Activated CD8-positive, alpha-beta T cell treated with anti-CD3 and anti-CD28 coated beads for 36 hours (primary cell): ENCODE measurements at regions not wholly inside any gene's neighbourhood (a gene's known extent, or its start where the extent isn't known, plus 50 kb on each side); places are given as distances from the start of the nearest gene placed in this dataset.

Source experiments
- ATAC-seq: fragments of 200-7000 bp; cut with Tn5 transposase; one replicate; pipeline ENCODE4 v1.10.0; 2021; ENCODE audit warnings: mild to moderate bottlenecking, moderate library complexity
- CTCF ChIA-PET: fragments of 350-600 bp; sonication (Branson Sonifier 250); formaldehyde crosslinking; loops from one replicate; lab custom pipeline; 2021; ENCODE audit warnings: antibody characterized with exemption; lab: Charles Lee
- POLR2A ChIA-PET: fragments of 350-600 bp; sonication (Branson Sonifier 250); formaldehyde crosslinking; loops from one replicate; lab custom pipeline; 2021; ENCODE audit warnings: antibody characterized with exemption; lab: Charles Lee
- DNase-seq: peaks from one replicate; pipeline ENCODE4 v3.0.0-alpha.2; 2020
- H3K27ac Mint-ChIP-seq: one replicate; pipeline ENCODE4 v1.8.0; 2021; ENCODE audit warnings: mild to moderate bottlenecking, mixed read lengths
- H3K27me3 Mint-ChIP-seq: one replicate; pipeline ENCODE4 v1.8.0; 2021; ENCODE audit warnings: mixed read lengths
- H3K36me3 Mint-ChIP-seq: one replicate; pipeline ENCODE4 v1.8.0; 2021; ENCODE audit warnings: low read depth, mixed read lengths
- H3K4me1 Mint-ChIP-seq: one replicate; pipeline ENCODE4 v1.8.0; 2021; ENCODE audit warnings: low read depth, mixed read lengths
- H3K4me3 Mint-ChIP-seq: one replicate; pipeline ENCODE4 v1.8.0; 2021; ENCODE audit warnings: mild to moderate bottlenecking, moderate library complexity, mixed read lengths
- H3K9me3 Mint-ChIP-seq: one replicate; pipeline ENCODE4 v1.8.0; 2021; ENCODE audit warnings: mixed read lengths
- CTCF ChIP-seq: fragments of 200-600 bp; IDR thresholded peaks from one replicate; pipeline ENCODE4 v1.8.0; 2022; ENCODE audit warnings: antibody characterized with exemption, mild to moderate bottlenecking
- intact Hi-C: fragments of 100-400 bp; cut with micrococcal nuclease; formaldehyde crosslinking; loops from one replicate; pipeline ENCODE4 v1.10.0; 2022

DNA sequence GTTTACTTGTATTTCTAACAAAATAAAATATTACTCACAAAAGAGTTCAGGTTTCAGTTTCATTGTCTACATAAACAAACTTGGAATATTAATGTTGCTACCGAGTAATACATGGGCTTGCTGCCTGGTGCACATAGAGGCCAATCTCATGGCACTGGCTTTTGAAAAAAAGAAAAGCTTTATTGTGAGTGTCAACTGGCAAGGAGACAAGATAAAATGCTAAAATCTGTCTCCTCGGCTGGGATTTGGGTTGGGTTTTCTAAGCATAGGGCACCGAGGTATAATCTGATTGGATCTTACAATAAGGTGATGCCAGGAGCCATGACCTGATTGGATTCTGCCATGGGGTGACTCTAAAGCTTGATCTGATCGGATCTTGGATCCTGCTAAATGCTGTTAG is 1519.9 kb upstream of the MIR17HG start:
- ATAC-seq (no peak), DNase-seq (no peak)
- no peaks in the 10 kb centered on the region for H3K4me1 Mint-ChIP-seq
- no peak overlapping the region for H3K27ac Mint-ChIP-seq
- no peaks in the 10 kb centered on the region for H3K27me3 Mint-ChIP-seq
- intact Hi-C loops: no loop called here
- H3K4me3 Mint-ChIP-seq: no peak overlapping the region
- ChIA-PET POLR2A (no interaction called here), CTCF (no interaction called here)
- TF ChIP-seq CTCF: no peak
- no peaks in the 10 kb centered on the region for H3K36me3 Mint-ChIP-seq
- H3K9me3 Mint-ChIP-seq: peaks cover 3% of the 10 kb centered on the region

GRCh38 chr13:89828506-89828905 is 1519.0 kb upstream of the MIR17HG start:
- peaks cover 7% of the 10 kb centered on the region for H3K9me3 Mint-ChIP-seq
- DNase-seq (no peak), ATAC-seq (no peak)
- ChIA-PET CTCF (no interaction called here), POLR2A (no interaction called here)
- H3K4me3 Mint-ChIP-seq: no peak overlapping the region
- no peaks in the 10 kb centered on the region for H3K36me3 Mint-ChIP-seq
- no peaks in the 10 kb centered on the region for H3K4me1 Mint-ChIP-seq
- no peak overlapping the region for H3K27ac Mint-ChIP-seq
- no peaks in the 10 kb centered on the region for H3K27me3 Mint-ChIP-seq
- no peak for TF ChIP-seq CTCF
- intact Hi-C loops: no loop called here

GRCh38 chr13:89831157-89831556 is 1516.3 kb upstream of the MIR17HG start:
- CTCF ChIA-PET: no interaction called here

GRCh38 chr13:89832827-89833226 is 1514.7 kb upstream of the MIR17HG start:
- Mint-ChIP-seq H3K4me3 (no peak overlapping the region), H3K4me1 (no peaks in the 10 kb centered on the region), H3K27ac (no peak overlapping the region), H3K27me3 (no peaks in the 10 kb centered on the region), H3K36me3 (no peaks in the 10 kb centered on the region), H3K9me3 (peaks cover 9% of the 10 kb centered on the region)
- no peak for ATAC-seq
- POLR2A ChIA-PET: no interaction called here
- TF ChIP-seq CTCF: no peak
- DNase-seq: no peak
- CTCF ChIA-PET: no interaction called here
- intact Hi-C loops: no loop called here

More at GRCh38 chr13:89831157-89831556, 1516.3 kb upstream of the MIR17HG start:
- Mint-ChIP-seq H3K4me3 (no peak overlapping the region), H3K9me3 (peaks cover 9% of the 10 kb centered on the region), H3K27ac (no peak overlapping the region), H3K4me1 (no peaks in the 10 kb centered on the region), H3K27me3 (no peaks in the 10 kb centered on the region), H3K36me3 (no peaks in the 10 kb centered on the region)
- no peak for TF ChIP-seq CTCF
- POLR2A ChIA-PET: no interaction called here
- no peak for ATAC-seq
- intact Hi-C loops: no loop called here
- no peak for DNase-seq

- no peaks in the 10 kb centered on the region for H3K36me3 Mint-ChIP-seq
- no peak overlapping the region for H3K27ac Mint-ChIP-seq
- DNase-seq (no peak), ATAC-seq (no peak)
- ChIA-PET CTCF (no interaction called here), POLR2A (no interaction called here)
- no peak for TF ChIP-seq CTCF
- no peaks in the 10 kb centered on the region for H3K27me3 Mint-ChIP-seq
- H3K9me3 Mint-ChIP-seq: peaks cover 12% of the 10 kb centered on the region
- no peak overlapping the region for H3K4me3 Mint-ChIP-seq
- intact Hi-C loops: no loop called here
- H3K4me1 Mint-ChIP-seq: no peaks in the 10 kb centered on the region
These were observed 1503.9 kb upstream of the MIR17HG start for GRCh38 chr13:89843621-89844020.
